ENCODE measurements at regions not wholly inside any gene's neighbourhood (a gene's known extent, or its start where the extent isn't known, plus 50 kb on each side); places are given as distances from the start of the nearest gene placed in this dataset.

DNA sequence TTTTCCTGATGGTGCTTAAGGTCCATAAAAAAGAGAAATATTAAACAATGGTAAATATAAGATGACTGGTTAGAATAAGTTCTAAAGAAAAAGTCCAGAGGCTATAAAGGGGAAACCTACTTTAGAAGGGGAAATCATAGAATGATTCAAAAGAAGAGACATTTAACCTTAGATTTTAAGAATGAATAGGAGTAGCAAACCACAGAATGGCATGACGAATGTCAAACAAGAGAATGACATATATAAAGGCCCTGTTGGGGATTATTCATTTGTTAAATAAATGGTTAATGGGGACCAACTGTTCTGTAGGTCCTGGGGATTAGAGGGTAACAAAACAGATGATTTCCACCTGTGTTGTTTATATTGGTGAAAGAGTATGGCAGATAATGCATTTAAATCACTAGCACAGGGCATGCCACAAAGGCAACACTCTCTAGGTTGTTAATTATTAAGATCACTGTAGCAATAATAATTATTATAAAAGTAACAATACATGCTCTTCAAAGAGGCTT, 495.2 kb upstream of the GRIA1 start:
- H3K27me3 Mint-ChIP-seq (ENCODE audit: low read depth in 3 of 3), result peaks cover 0 to 1% (median 0%) of the 10 kb centered on the region in 3 donors
- no peaks in the 10 kb centered on the region for H3K4me1 Mint-ChIP-seq
- no peak overlapping the region for H2AFZ ChIP-seq (ENCODE audit: insufficient read depth, low read depth, low read length, poor library complexity, severe bottlenecking)
- H3K9me3 Mint-ChIP-seq, result peaks cover 0 to 6% (median 3%) of the 10 kb centered on the region in 7 donors
- H3K27me3 ChIP-seq (ENCODE audit: control insufficient read depth in 2 of 2, insufficient read depth in 2 of 2, low read length in 2 of 2), result no peaks in the 10 kb centered on the region
- H3K9ac ChIP-seq (ENCODE audit: insufficient read depth, low read length, poor library complexity, severe bottlenecking), result no peak overlapping the region
- H3K79me2 ChIP-seq (ENCODE audit: insufficient read depth, low read length), result no peaks in the 10 kb centered on the region
- no peaks in the 10 kb centered on the region for H3K36me3 ChIP-seq (replicated peaks in 1 of 2; ENCODE audit: control insufficient read depth in 1 of 2, insufficient read depth in 2 of 2, low read length in 2 of 2)
- TF ChIP-seq, protein P1, sequence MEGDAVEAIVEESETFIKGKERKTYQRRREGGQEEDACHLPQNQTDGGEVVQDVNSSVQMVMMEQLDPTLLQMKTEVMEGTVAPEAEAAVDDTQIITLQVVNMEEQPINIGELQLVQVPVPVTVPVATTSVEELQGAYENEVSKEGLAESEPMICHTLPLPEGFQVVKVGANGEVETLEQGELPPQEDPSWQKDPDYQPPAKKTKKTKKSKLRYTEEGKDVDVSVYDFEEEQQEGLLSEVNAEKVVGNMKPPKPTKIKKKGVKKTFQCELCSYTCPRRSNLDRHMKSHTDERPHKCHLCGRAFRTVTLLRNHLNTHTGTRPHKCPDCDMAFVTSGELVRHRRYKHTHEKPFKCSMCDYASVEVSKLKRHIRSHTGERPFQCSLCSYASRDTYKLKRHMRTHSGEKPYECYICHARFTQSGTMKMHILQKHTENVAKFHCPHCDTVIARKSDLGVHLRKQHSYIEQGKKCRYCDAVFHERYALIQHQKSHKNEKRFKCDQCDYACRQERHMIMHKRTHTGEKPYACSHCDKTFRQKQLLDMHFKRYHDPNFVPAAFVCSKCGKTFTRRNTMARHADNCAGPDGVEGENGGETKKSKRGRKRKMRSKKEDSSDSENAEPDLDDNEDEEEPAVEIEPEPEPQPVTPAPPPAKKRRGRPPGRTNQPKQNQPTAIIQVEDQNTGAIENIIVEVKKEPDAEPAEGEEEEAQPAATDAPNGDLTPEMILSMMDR (IDR thresholded peaks at IDR 0.05), result no peak
- no peak overlapping the region for H3K4me3 Mint-ChIP-seq
- WGBS (ENCODE audit: insufficient coverage), result no CpG with 5 or more reads among the region's 1 CpG
- H3K4me2 ChIP-seq (replicated peaks; ENCODE audit: extremely low read depth, low read length, poor library complexity, severe bottlenecking), result no peak overlapping the region
- no peaks in the 10 kb centered on the region for H4K20me1 ChIP-seq (ENCODE audit: insufficient read depth, low read length)
- no peaks in the 10 kb centered on the region for H3K4me1 ChIP-seq (ENCODE audit: control insufficient read depth in 1 of 2, insufficient read depth in 2 of 2, low read length in 2 of 2)
- intact Hi-C loops (cut with micrococcal nuclease), result no loop called here
- no peak overlapping the region for H3K27ac Mint-ChIP-seq
- no peaks in the 10 kb centered on the region for H3K36me3 Mint-ChIP-seq
- no peak overlapping the region for H3K4me3 ChIP-seq (replicated peaks in 1 of 3; ENCODE audit: low read depth in 2 of 3, low read length in 3 of 3)
- peaks cover 0 to 5% of the 10 kb centered on the region in 2 donors for H3K9me3 ChIP-seq (replicated peaks in 1 of 2; ENCODE audit: control insufficient read depth in 1 of 2, insufficient read depth in 1 of 2, low read length in 2 of 2)
- DNase-seq, result no peak
- no peak overlapping the region for H3K27ac ChIP-seq (ENCODE audit: low read depth in 1 of 2, low read length in 2 of 2)

DNA sequence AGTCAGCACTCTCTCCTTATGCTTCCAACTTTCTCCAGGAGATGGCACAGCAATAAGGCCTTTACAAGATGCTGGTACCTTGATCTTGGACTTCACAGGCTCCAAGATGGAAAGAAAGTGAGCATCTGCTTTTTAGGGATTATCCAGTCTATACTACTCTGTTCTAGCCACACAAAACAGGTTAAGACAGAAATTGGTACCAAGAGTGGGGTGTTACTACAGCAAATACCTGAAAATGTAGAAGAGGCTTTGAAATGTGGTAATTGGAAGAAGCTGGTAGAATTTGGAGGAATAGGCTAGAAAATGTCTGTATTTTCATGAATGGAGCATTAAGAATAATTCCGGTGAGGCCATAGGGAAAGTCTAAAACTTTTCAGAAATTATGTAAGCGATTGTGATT, 484.8 kb upstream of the GRIA1 start:
- no peaks in the 10 kb centered on the region for H3K4me1 ChIP-seq (ENCODE audit: control insufficient read depth in 1 of 2, insufficient read depth in 2 of 2, low read length in 2 of 2)
- Mint-ChIP-seq H3K27me3 (ENCODE audit: low read depth in 3 of 3) (no peaks in the 10 kb centered on the region), H3K27ac (no peak overlapping the region), H3K4me3 (no peak overlapping the region), H3K4me1 (no peaks in the 10 kb centered on the region), H3K9me3 (peaks cover 4 to 11% (median 5%) of the 10 kb centered on the region in 7 donors), H3K36me3 (no peaks in the 10 kb centered on the region)
- H3K36me3 ChIP-seq (replicated peaks in 1 of 2; ENCODE audit: control insufficient read depth in 1 of 2, insufficient read depth in 2 of 2, low read length in 2 of 2), result no peaks in the 10 kb centered on the region
- intact Hi-C loops (cut with micrococcal nuclease), result no loop called here
- peaks cover 5 to 27% of the 10 kb centered on the region in 2 donors for H3K9me3 ChIP-seq (replicated peaks in 1 of 2; ENCODE audit: control insufficient read depth in 1 of 2, insufficient read depth in 1 of 2, low read length in 2 of 2)
- 86% methylated on average over 1 of the region's 2 CpGs for WGBS (ENCODE audit: insufficient coverage)
- H3K4me2 ChIP-seq (replicated peaks; ENCODE audit: extremely low read depth, low read length, poor library complexity, severe bottlenecking), result no peak overlapping the region
- no peak overlapping the region for H3K9ac ChIP-seq (ENCODE audit: insufficient read depth, low read length, poor library complexity, severe bottlenecking)
- no peak overlapping the region for H3K4me3 ChIP-seq (replicated peaks in 1 of 3; ENCODE audit: low read depth in 2 of 3, low read length in 3 of 3)
- DNase-seq, result no peak
- no peak overlapping the region for H3K27ac ChIP-seq (ENCODE audit: low read depth in 1 of 2, low read length in 2 of 2)
- no peaks in the 10 kb centered on the region for H3K27me3 ChIP-seq (ENCODE audit: control insufficient read depth in 2 of 2, insufficient read depth in 2 of 2, low read length in 2 of 2)
- H2AFZ ChIP-seq (ENCODE audit: insufficient read depth, low read depth, low read length, poor library complexity, severe bottlenecking), result no peak overlapping the region
- TF ChIP-seq, protein P1 (IDR thresholded peaks at IDR 0.05), result no peak
- no peaks in the 10 kb centered on the region for H3K79me2 ChIP-seq (ENCODE audit: insufficient read depth, low read length)
- H4K20me1 ChIP-seq (ENCODE audit: insufficient read depth, low read length), result no peaks in the 10 kb centered on the region
